Upper lobe of left lung (tissue), 4 donors: ENCODE measurements at regions not wholly inside any gene's neighbourhood (a gene's known extent, or its start where the extent isn't known, plus 50 kb on each side); places are given as distances from the start of the nearest gene placed in this dataset.
"Not testable (repeated sequence)": the region's sequence is repeated elsewhere in the genome, so short reads cannot be mapped to it uniquely, and the experiment has no call there.

ENCODE experiments used
- CTCF ChIP-seq, 6 experiments: fragments of 450-650 bp in 4 of 6; fragments of 200-600 bp in 2 of 6; sonication (generic) in 2 of 6; IDR thresholded peaks; one replicate each; pipeline ENCODE4 v1.5.1; 2016 to 2019; ENCODE audit warnings: antibody characterized with exemption in 6 of 6
- POLR2A ChIP-seq, 4 donors: fragments of 450-650 bp; IDR thresholded peaks; one replicate each; pipeline ENCODE4 v1.5.1; 2016 to 2017; ENCODE audit warnings: antibody characterized with exemption in 4 of 4, mild to moderate bottlenecking in 2 of 4

DNA sequence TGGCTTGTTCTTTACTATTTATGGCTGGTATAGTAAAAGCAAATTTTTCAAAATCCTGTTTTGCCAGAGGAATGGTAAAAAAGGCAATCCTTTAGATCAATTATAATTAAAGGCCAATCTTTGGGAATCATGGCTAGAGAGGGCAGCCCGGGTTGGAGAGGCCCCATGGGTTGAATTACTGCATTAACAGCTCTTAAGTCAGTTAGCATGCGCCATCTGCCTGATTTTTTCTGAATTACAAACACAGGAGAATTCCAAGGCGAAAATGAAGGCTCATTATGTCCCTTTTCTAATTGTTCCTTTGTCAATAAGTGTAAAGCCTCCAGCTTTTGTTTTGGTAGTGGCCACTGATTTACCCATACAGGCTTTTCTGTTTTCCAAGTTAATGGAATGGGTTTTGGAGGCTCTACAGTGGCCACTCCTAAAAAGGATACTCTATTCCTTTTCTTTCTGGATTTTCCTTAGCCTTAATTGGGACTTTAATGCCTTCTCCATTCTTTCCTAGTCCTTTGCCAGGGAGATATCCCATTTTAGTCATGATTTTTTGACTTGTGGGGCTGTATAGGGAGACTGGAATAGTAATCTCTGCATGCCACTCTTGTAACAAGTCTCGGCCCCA lies 114.9 kb upstream of the LARP1 start:
- TF ChIP-seq CTCF (IDR thresholded peaks at IDR 0.05): peak in 5 of 6 experiments; percentile 21 to 61 (median 42)
- not testable (repeated sequence) for TF ChIP-seq POLR2A (IDR thresholded peaks at IDR 0.05)
